Tibial nerve (tissue), 4 donors: ENCODE measurements at regions not wholly inside any gene's neighbourhood (a gene's known extent, or its start where the extent isn't known, plus 50 kb on each side); places are given as distances from the start of the nearest gene placed in this dataset.
"Not testable (repeated sequence)": the region's sequence is repeated elsewhere in the genome, so short reads cannot be mapped to it uniquely, and the experiment has no call there.

Experiments
- CTCF ChIP-seq, 5 experiments: fragments of 200-600 bp in 3 of 5; fragments of 450-650 bp in 2 of 5; sonication (generic) in 3 of 5; IDR thresholded peaks; one replicate each; pipeline ENCODE4 v1.5.1; 2016 to 2019; ENCODE audit warnings: antibody characterized with exemption in 5 of 5, mild to moderate bottlenecking in 3 of 5, moderate library complexity in 2 of 5
- EP300 ChIP-seq, 2 donors: sonication (generic); formaldehyde crosslinking; IDR thresholded peaks; one replicate each; pipeline ENCODE4 v1.6.1; 2017; ENCODE audit warnings: antibody characterized with exemption in 2 of 2, mild to moderate bottlenecking in 1 of 2
- POLR2A ChIP-seq, 2 donors: fragments of 450-650 bp; IDR thresholded peaks; one replicate each; pipeline ENCODE4 v1.6.1; 2017; ENCODE audit warnings: antibody characterized with exemption in 2 of 2, mild to moderate bottlenecking in 2 of 2, moderate library complexity in 2 of 2

- TF ChIP-seq POLR2A, CTCF, EP300 (IDR thresholded peaks at IDR 0.05): not testable (repeated sequence)
Measured at GRCh38 chr2:133897838-133898237, 329.6 kb upstream of the NCKAP5 start.
